ENCODE measurements at regions not wholly inside any gene's neighbourhood (a gene's known extent, or its start where the extent isn't known, plus 50 kb on each side); places are given as distances from the start of the nearest gene placed in this dataset.
"Not testable (repeated sequence)": the region's sequence is repeated elsewhere in the genome, so short reads cannot be mapped to it uniquely, and the experiment has no call there.

DNA sequence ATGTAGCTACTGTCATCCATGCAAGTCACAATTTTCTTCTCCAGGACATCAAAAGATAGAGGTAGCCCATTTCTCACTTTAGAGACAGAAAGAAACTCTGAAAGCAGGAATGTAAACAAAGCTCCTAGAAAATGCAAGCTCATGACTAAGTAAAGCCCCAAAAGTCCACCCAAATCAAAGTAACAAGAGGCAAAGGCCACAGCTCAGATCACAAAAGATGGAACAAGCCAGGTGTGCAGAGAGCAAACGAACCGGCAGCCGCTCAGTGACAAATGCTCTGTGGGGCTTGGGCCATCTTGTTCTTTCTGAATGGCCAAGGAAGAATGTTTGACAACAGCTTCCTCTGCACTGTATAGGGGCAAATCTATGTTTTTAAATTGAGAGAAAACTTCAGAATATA is 201.0 kb downstream of the CYRIA start:
- no peak for DNase-seq (ENCODE audit: low read depth in 2 of 2)

GRCh38 chr2:16462958-16463357 is 202.7 kb downstream of the CYRIA start:
- no peak for DNase-seq (ENCODE audit: low read depth in 2 of 2)

- no peak for DNase-seq (ENCODE audit: low read depth in 2 of 2)
These were observed 204.0 kb downstream of the CYRIA start for GRCh38 chr2:16461672-16462071.

- DNase-seq (ENCODE audit: low read depth in 2 of 2), result no peak
These were observed 206.0 kb downstream of the CYRIA start for GRCh38 chr2:16459606-16460005.

DNA sequence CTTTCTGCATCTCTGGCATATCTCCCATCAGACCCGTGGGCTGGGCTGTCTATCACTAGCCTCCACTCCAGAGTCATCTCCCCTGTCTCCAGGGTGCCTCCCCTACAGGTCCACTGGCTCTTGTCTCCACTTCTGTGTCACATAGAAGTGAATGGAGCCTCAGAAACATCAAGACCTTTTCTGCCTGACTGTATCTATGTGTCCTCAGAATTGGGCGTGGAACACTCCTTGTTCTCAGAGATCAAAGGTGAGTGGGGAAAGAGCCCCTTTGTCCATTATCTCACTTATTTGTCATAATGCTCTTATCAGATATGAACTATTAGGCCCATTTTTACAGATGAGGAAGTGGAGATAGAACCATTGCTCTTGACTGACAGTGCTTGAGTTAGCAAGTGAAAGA is 211.0 kb downstream of the CYRIA start:
- DNase-seq (ENCODE audit: low read depth in 2 of 2), result no peak

DNA sequence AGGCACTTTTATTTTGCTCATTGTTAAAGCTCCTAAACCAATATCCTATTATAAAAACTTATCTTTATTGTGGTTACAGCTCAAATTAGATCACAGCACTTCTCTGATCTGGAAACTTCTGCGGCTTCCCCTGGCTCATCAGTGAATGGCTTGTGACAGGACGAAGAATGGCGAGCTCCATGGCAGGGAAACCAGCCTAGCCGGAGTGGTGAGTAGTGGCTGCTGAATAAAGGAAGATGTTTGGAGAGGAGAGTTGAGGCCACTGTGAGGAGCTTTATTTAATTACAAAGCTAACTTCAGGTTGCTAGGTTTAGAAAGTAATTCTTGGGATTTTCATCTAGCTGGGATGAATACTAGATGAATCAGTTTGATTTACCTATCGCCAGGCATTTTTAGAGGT is 213.5 kb downstream of the CYRIA start:
- DNase-seq (ENCODE audit: low read depth in 2 of 2), result no peak

DNA sequence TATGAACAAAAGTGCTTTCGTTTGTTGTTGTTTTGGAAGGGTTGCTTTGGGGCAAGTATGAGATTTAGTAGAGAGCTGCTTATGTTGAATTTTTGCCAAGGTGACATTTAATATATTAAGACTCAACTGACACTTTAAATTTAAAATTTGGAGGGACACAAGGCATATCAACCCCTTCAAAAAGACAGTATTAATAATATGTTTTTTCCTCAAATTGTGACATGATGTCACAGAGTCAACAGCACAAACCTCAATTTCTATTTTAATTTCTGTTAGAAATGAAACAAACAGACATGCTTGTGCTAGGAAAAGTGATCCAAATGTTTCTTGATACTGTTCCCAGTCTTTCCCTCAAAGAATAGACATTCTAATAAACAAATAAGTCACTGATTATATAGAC is 218.9 kb downstream of the CYRIA start:
- DNase-seq (ENCODE audit: low read depth in 2 of 2), result no peak

GRCh38 chr2:16442971-16443370 is 222.7 kb downstream of the CYRIA start:
- no peak for DNase-seq (ENCODE audit: low read depth in 2 of 2)

- no peak for DNase-seq (ENCODE audit: low read depth in 2 of 2)
These were observed 224.2 kb downstream of the CYRIA start for GRCh38 chr2:16441431-16441830.

DNA sequence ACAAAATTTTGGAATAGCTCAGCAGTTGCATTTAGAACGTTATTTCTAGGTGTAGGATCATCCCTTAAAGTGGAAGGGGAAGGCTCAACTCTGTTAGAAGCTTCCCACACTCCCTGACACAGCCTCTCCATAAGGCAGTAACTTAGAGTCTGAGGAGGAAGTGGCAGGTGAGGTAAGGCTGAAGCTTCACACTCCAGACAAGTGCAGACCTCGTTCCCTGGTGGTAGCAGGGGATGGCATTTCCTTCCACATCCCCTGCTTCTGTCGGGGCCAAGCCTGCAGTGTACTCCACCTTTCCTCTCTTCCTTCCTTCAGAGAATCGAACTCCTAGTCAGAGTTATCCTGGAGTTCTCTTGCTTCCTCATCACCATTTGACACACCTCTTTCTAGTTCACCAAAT is 224.7 kb downstream of the CYRIA start:
- no peak for DNase-seq (ENCODE audit: low read depth in 2 of 2)

DNA sequence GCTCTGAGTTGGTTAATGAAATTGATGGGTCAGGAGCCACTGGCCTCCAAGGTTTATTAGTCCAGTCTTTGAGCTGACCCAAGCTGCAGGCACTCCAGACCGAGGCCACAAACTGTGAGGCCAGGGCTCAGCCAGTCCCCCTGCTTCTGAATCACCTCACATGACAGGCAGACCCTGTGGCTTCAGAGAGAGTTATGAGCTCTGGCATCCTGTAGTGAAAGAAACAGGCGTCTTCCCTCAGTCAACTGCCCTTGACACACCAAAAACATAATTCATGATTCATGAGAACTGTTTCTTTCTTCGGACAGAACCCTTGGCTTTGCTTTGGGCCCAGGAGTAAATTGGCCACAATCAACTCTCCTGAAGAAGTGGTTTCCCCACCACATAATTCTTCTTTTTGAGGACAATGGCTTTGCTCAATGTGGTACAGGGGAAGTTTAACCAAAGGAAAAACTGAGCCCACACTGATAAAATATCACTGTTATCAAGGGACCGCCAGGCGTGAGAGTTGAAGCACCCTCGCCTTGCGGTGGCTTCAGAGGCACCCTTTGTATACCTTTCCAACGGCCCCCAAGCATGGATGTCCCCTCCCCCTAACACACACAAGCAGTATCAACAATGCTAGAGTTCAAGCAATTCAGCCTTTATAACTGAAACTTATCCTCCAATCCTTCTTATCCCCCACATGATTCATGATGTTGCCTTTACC is 226.9 kb downstream of the CYRIA start:
- DNase-seq (ENCODE audit: low read depth in 2 of 2), result no peak

DNA sequence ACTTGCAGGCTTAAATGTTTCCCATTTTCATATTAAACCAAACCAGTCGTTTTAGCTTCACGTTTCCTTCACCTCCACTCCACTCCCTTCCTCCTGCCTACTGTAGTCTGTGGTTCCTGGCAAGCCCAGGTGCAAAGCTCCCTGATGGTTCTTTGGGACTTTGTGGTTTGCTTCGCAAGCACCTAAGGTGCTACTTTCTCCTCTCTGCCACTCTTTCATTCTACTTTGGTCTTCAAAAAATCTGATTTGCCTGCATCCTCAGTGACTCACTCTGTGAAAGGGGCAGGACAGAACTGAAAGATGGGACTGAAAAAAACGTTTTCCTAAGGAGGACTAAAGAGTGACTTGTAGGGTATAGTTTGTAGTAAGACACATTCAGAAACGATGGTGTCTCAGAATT is 228.4 kb downstream of the CYRIA start:
- no peak for DNase-seq (ENCODE audit: low read depth in 2 of 2)

DNA sequence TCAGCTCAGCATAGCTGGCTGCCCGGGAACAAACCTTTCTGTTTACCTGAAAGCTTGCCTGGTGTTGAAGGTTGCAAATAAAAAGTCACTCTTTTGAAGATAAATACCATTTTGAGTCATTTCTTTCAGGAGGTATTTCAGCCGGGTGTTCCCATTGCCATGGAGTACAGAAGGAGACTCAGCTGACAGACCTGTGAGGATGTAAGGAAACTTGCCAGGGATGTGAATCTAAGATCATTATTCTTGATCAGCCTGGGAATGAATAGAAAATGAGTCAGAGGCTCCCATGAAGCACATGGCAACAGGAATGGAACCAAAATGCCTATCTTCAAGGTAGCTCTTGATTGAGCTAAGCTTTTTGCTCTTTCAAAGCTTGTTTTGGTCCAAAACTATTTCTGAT is 231.2 kb downstream of the CYRIA start:
- DNase-seq (ENCODE audit: low read depth in 2 of 2), result no peak

DNA sequence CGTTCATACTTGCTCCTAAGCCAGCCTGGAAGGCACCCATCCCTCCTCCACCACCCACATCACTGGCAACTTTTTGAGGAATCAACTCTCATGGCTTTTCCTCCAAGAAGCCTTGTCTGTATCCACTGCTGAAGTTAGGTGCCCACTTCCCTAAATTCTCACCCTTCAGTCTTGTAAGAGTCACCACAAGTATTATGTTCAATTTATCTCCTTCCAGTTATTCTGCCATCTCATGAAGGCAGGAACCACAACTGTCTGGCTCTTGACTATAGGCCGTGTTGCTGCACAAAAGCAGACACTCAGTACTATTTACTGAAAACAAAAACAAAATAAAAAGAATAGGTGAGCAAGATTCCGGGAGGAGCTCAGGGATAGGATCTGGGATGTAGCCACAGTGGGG is 234.8 kb downstream of the CYRIA start:
- DNase-seq (ENCODE audit: low read depth in 2 of 2), result no peak

DNA sequence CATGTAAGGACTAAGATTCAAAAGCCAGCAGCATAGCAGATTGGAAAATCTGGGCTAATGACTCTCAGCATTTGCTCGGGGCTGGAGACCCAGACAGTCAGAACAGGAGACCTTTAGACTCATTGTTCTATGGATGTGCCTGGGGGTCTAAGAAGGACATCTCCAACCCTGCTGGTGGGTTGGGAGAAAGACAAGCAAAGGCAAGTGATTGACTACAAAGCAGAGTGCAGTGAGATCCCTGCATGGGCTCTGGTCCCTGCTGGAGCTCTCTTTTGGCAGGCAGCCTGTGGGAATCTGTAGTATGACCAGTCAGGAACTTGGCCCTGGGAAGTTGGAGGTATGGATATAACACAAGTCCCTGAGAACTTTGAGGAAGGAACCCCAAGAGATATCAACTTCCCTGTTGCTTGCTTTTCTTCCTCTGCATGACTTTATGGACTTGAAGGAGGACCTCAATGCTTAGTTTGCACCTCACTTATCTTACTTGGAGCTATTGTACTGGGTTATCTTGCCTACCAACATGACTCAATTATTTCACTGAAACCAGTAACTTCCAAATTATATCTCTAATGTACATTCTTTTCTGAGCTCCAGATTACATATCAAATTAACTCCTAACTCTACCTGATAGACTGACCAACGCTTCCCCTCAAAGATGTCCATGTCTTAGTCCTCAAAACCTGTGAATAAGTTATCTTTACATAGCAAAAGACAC is 236.0 kb downstream of the CYRIA start:
- no peak for DNase-seq (ENCODE audit: low read depth in 2 of 2)

GRCh38 chr2:16429002-16429401 is 236.6 kb downstream of the CYRIA start:
- no peak for DNase-seq (ENCODE audit: low read depth in 2 of 2)

DNA sequence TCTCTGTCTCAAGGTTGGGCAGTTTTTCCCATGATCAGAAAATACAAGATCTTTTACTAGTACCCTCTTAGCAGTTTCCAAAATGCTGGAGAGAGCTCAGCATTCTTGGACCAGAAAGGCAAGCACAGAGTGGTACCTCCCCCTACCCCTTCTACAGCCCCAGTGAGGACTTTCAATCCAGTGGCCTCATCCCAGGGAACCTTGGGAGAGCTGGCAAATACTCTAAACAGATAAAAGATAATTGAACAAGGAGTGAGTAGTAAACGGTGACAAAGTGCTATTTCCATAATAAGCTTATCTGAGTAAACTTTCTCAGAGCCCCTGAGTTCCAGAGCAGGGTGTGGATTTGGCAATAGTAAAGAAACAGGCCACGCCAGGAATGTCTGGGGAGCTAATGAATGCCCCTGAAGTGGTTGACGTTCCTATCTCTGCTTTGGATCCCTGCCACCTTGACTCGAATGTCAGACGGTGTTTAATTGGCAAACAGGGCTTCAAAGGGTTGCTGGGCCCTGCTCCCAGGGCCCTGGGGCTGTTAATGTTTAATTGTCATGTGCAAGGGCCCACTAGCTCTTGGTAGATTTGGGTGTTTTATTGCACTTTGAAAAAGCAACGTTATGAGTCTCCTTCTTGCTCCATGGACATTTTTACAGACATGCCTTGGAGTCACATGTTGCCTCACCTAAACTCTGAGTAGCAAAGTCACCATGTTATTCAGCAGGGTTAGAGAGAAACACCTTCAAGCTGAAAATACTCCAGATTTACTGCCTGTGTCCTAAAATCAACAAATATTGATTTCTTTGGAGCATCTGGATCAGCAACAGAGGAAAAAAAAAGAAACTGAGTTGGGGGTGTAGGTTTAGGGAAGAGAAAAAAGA is 239.9 kb downstream of the CYRIA start:
- no peak for DNase-seq (ENCODE audit: low read depth in 2 of 2)

DNA sequence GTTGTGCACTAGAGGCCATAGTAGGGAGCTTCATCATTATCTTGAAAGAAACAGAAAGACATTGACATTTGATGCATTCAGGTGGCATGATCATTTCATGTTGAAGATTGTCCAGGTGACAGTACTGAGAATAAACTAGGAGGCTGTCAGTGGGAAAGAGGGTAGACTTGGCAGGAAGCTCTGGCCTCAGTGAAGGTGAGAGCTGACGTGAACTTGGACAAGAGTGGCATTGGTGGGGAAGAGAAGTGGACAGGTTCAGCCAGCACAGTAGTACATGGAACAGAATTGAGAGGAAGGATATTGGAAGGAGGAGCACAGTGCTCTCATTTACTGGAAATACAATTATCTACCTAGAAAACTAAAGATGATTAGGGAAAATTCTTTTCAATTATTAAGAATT is 245.2 kb downstream of the CYRIA start:
- no peak for DNase-seq (ENCODE audit: low read depth in 2 of 2)

DNA sequence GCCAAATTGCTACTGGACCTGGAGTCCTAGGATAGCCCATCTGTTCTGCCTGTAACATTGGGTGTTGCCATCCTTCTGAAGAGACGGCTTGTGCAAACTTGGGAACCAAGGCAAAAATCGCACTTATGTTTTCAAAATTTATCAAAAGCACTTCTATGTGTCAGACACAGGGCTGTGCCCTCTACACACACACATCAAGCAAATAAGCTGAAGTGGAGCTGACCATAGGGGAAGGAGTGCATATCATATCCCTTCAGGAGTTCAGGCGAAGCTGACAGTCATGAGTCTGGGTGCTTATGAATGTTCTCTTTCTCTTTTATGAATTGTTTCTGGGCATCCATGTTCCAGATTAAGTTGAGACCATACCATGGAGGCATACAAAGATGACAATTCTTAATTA is 247.9 kb downstream of the CYRIA start:
- DNase-seq (ENCODE audit: low read depth in 2 of 2), result no peak

DNA sequence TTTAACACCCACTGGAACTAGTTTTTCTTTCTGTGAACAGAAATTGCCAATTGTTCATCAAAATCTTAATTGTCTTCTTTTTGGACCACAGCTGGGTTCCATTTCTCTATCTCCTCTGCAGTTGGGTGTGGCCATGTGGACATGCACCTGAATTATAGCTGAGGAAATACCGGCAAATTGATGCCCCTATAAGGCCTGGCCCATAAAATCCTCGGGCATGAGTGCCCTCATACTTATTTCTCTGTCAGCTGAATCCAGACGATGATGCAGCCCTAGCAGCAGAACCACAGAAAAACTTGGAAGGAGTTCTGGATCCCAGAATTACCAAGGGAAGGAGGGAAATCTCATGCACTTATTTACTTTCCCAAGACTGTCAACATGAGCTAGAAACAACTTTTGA is 249.0 kb downstream of the CYRIA start:
- DNase-seq (ENCODE audit: low read depth in 2 of 2), result no peak

DNA sequence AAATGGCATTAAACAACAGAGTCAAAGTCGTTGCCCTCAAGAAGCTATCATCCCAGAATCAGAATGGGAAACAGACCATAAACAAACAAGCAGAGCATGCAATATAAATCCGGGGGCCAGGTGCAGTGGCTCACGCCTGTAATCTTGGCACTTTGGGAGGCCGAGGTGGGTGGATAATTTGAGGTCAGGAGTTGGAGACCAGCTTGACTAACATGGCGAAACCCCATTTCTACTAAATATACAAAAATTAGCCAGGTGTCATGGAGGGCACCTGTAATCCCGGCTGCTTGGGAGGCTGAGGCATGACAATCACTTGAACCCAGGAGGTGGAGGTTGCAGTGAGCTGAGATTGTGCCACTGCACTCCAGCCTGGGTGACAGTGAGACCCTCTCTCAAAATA is 249.8 kb downstream of the CYRIA start:
- DNase-seq (ENCODE audit: low read depth in 2 of 2), result not testable (repeated sequence)

DNA sequence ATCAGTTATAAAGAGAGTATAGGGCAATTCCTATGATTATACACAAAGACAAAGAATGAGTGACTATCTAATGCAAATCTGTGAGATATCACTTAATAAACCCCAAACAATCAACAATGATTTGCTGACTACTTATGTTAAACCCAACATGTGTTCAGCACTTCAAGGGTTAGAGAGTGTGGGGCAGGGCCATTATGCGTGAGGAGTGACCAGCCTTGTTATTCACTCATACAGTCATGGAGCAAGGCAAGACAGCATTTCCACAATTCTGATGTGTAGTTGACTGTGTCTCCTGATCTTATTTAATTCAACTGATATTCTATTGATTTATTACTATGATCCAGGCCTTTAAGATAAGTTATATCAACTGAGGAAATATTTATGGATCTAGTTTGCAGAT is 251.7 kb downstream of the CYRIA start:
- no peak for DNase-seq (ENCODE audit: low read depth in 2 of 2)

DNA sequence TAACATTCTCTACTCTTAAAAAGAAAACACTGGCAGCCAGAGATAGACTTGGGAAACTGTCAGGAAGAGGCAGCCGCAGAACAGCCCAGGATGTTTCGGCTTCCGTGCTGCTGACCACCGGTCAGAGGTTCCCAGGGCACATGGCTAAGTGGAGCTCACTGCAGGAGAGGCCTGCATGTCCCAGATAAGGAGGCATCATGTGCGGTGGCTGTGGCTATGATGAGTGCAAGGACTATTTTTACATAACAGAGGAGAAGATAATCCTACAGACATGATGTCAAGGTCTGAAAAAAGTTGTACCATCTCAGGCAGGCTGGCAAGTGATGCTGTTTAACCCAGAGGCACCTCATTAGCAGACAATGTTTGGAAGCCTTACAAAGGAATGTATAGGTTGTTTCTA is 252.3 kb downstream of the CYRIA start:
- no peak for DNase-seq (ENCODE audit: low read depth in 2 of 2)
